ENCODE measurements at regions not wholly inside any gene's neighbourhood (a gene's known extent, or its start where the extent isn't known, plus 50 kb on each side); places are given as distances from the start of the nearest gene placed in this dataset.

DNA sequence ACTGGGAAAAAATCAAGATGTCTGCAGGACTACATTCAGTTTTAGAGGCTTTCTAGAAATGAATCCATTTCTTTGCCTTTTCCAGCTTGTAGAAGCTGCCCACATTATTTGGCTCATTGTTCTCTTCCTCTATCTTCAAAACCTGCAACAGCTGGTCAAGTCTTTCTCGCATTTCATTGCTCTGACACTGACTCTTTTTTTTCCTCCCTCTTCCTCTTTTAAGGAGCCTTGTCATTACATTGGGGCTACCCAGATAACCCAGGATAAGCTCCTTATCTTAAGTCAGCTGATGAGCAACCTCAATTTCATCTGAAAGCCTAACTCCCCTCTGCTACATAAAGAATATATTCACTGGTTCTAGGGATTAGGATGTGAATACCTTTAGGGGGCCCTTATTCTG lies 53.2 kb upstream of the CEP162 start (continued):
- TF ChIP-seq MAZ (CRISPR knock-in tag; conservative IDR thresholded peaks at IDR 0.05 in 1 of 2, IDR thresholded peaks at IDR 0.05 in 1 of 2), result 0 out of 4 replicates have a peak, but pooled peaks of 1 of the 2 experiments have one; percentile 32
- TF ChIP-seq MECOM (CRISPR knock-in tag; IDR thresholded peaks at IDR 0.05), result no peak
- TF ChIP-seq MTA3 (IDR thresholded peaks at IDR 0.05; ENCODE audit: borderline replicate concordance), result no peak
- peak; percentile 89 for TF ChIP-seq ZNF239 (CRISPR knock-in tag; IDR thresholded peaks at IDR 0.05)
- no peak for TF ChIP-seq ZNF778 (CRISPR knock-in tag; IDR thresholded peaks at IDR 0.05)
- no peak for TF ChIP-seq GTF2A2 (tag; IDR thresholded peaks at IDR 0.05)
- no peak for TF ChIP-seq ZNF253 (CRISPR knock-in tag; conservative IDR thresholded peaks at IDR 0.05)
- TF ChIP-seq HDAC2 (IDR thresholded peaks at IDR 0.05), result no peak
- TF ChIP-seq, protein P1, sequence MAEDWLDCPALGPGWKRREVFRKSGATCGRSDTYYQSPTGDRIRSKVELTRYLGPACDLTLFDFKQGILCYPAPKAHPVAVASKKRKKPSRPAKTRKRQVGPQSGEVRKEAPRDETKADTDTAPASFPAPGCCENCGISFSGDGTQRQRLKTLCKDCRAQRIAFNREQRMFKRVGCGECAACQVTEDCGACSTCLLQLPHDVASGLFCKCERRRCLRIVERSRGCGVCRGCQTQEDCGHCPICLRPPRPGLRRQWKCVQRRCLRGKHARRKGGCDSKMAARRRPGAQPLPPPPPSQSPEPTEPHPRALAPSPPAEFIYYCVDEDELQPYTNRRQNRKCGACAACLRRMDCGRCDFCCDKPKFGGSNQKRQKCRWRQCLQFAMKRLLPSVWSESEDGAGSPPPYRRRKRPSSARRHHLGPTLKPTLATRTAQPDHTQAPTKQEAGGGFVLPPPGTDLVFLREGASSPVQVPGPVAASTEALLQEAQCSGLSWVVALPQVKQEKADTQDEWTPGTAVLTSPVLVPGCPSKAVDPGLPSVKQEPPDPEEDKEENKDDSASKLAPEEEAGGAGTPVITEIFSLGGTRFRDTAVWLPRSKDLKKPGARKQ (CRISPR knock-in tag; IDR thresholded peaks at IDR 0.05), result no peak
- 0 out of 4 replicates have a peak, but pooled peaks of 1 of the 2 experiments have one; percentile 22 for TF ChIP-seq TEAD1 (CRISPR knock-in tag; IDR thresholded peaks at IDR 0.05)
- TF ChIP-seq KDM4B (IDR thresholded peaks at IDR 0.05; ENCODE audit: borderline replicate concordance in 2 of 2, low read depth in 1 of 2), result no peak
- TF ChIP-seq MTA1 (IDR thresholded peaks at IDR 0.05; ENCODE audit: borderline replicate concordance), result 0 out of 2 replicates have a peak, but pooled peaks have one; percentile 33
- TF ChIP-seq, protein P2, sequence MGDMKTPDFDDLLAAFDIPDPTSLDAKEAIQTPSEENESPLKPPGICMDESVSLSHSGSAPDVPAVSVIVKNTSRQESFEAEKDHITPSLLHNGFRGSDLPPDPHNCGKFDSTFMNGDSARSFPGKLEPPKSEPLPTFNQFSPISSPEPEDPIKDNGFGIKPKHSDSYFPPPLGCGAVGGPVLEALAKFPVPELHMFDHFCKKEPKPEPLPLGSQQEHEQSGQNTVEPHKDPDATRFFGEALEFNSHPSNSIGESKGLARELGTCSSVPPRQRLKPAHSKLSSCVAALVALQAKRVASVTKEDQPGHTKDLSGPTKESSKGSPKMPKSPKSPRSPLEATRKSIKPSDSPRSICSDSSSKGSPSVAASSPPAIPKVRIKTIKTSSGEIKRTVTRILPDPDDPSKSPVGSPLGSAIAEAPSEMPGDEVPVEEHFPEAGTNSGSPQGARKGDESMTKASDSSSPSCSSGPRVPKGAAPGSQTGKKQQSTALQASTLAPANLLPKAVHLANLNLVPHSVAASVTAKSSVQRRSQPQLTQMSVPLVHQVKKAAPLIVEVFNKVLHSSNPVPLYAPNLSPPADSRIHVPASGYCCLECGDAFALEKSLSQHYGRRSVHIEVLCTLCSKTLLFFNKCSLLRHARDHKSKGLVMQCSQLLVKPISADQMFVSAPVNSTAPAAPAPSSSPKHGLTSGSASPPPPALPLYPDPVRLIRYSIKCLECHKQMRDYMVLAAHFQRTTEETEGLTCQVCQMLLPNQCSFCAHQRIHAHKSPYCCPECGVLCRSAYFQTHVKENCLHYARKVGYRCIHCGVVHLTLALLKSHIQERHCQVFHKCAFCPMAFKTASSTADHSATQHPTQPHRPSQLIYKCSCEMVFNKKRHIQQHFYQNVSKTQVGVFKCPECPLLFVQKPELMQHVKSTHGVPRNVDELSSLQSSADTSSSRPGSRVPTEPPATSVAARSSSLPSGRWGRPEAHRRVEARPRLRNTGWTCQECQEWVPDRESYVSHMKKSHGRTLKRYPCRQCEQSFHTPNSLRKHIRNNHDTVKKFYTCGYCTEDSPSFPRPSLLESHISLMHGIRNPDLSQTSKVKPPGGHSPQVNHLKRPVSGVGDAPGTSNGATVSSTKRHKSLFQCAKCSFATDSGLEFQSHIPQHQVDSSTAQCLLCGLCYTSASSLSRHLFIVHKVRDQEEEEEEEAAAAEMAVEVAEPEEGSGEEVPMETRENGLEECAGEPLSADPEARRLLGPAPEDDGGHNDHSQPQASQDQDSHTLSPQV (IDR thresholded peaks at IDR 0.05), result no peak
- no peak for TF ChIP-seq GABPB2 (CRISPR knock-in tag; conservative IDR thresholded peaks at IDR 0.05)
- TF ChIP-seq ZNF695 (CRISPR knock-in tag; IDR thresholded peaks at IDR 0.05), result no peak
- peak; percentile 43 for TF ChIP-seq MTA2 (IDR thresholded peaks at IDR 0.05; ENCODE audit: low read depth)
- TF ChIP-seq CBX3 (IDR thresholded peaks at IDR 0.05; ENCODE audit: borderline replicate concordance in 1 of 2, low read length in 2 of 2), result no peak
- TF ChIP-seq NRF1 (conservative IDR thresholded peaks at IDR 0.05 in 1 of 2, IDR thresholded peaks at IDR 0.05 in 1 of 2), result no peak
- peak; percentile 67 for TF ChIP-seq ARID1B (IDR thresholded peaks at IDR 0.05)
- no peak for TF ChIP-seq THAP12 (CRISPR knock-in tag; IDR thresholded peaks at IDR 0.05)
- no peak for TF ChIP-seq NFIC (IDR thresholded peaks at IDR 0.05)
- TF ChIP-seq, protein P3, sequence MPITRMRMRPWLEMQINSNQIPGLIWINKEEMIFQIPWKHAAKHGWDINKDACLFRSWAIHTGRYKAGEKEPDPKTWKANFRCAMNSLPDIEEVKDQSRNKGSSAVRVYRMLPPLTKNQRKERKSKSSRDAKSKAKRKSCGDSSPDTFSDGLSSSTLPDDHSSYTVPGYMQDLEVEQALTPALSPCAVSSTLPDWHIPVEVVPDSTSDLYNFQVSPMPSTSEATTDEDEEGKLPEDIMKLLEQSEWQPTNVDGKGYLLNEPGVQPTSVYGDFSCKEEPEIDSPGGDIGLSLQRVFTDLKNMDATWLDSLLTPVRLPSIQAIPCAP (CRISPR knock-in tag; IDR thresholded peaks at IDR 0.05; ENCODE audit: borderline replicate concordance), result no peak

Data from K562 (cell line).